ENCODE measurements at regions not wholly inside any gene's neighbourhood (a gene's known extent, or its start where the extent isn't known, plus 50 kb on each side); places are given as distances from the start of the nearest gene placed in this dataset.

- H3K4me3 ChIP-seq (ENCODE audit: low read depth, low read length): no peak overlapping the region
- no peaks in the 10 kb centered on the region for H3K27me3 ChIP-seq (ENCODE audit: control insufficient read depth, insufficient read depth, low read length)
- no peaks in the 10 kb centered on the region for H3K36me3 ChIP-seq (ENCODE audit: control insufficient read depth, insufficient read depth, low read length)
- TF ChIP-seq, protein P1, sequence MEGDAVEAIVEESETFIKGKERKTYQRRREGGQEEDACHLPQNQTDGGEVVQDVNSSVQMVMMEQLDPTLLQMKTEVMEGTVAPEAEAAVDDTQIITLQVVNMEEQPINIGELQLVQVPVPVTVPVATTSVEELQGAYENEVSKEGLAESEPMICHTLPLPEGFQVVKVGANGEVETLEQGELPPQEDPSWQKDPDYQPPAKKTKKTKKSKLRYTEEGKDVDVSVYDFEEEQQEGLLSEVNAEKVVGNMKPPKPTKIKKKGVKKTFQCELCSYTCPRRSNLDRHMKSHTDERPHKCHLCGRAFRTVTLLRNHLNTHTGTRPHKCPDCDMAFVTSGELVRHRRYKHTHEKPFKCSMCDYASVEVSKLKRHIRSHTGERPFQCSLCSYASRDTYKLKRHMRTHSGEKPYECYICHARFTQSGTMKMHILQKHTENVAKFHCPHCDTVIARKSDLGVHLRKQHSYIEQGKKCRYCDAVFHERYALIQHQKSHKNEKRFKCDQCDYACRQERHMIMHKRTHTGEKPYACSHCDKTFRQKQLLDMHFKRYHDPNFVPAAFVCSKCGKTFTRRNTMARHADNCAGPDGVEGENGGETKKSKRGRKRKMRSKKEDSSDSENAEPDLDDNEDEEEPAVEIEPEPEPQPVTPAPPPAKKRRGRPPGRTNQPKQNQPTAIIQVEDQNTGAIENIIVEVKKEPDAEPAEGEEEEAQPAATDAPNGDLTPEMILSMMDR (IDR thresholded peaks at IDR 0.05; ENCODE audit: insufficient read depth, low read length, severe bottlenecking): no peak
- no peak for DNase-seq (ENCODE audit: low read depth)
- peak; percentile 68 for FAIRE-seq
Measured at GRCh38 chr11:128349650-128350299, 237.6 kb downstream of the ETS1 start.

DNA sequence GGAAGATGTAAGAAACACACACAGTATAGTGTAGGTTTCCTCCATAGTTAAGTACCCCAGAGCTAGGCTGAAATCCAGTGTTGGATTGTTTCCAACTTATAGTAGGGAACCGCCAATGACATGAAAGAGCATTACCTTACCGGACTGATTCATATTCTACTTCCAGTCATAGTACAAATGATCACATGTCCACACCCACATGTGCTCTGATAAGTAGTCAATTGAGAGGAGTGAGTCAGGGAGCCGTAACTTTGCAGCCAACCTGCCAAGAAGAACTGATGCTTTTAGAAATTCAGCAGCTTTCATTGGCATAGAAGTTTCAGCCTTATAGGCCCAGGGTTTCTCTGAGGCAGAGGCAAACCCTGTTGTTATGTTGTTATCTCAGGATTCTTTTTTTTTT is 240.6 kb downstream of the ETS1 start:
- Histone ChIP-seq H3K4me3 (ENCODE audit: low read depth, low read length) (no peak overlapping the region), H3K36me3 (ENCODE audit: control insufficient read depth, insufficient read depth, low read length) (no peaks in the 10 kb centered on the region), H3K27me3 (ENCODE audit: control insufficient read depth, insufficient read depth, low read length) (no peaks in the 10 kb centered on the region)
- TF ChIP-seq, protein P1 (IDR thresholded peaks at IDR 0.05; ENCODE audit: insufficient read depth, low read length, severe bottlenecking): no peak
- peak; percentile 13 for FAIRE-seq
- DNase-seq (ENCODE audit: low read depth): peak; percentile 94

DNA sequence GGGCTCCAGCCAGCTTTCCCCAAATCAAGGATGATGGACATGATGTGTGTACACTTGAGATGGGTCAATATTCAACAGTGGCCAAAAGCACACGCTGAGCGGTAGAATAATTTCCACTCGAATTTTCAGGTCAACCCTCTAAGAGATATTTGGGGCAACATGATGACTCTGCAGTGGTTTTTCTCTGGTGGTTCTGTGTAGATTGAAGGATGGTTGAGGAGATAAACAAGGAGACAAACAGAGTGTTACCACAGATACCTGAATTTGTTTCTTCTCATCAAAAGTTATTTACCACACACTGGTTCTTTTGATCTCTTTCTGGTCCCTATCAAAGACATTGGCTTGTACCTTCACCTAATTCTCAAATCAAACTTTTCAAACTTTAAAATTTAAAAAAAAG is 242.0 kb downstream of the ETS1 start:
- TF ChIP-seq, protein P1 (IDR thresholded peaks at IDR 0.05; ENCODE audit: insufficient read depth, low read length, severe bottlenecking): no peak
- Histone ChIP-seq H3K4me3 (ENCODE audit: low read depth, low read length) (no peak overlapping the region), H3K27me3 (ENCODE audit: control insufficient read depth, insufficient read depth, low read length) (no peaks in the 10 kb centered on the region), H3K36me3 (ENCODE audit: control insufficient read depth, insufficient read depth, low read length) (no peaks in the 10 kb centered on the region)
- DNase-seq (ENCODE audit: low read depth): no peak
- FAIRE-seq: no peak

- TF ChIP-seq, protein P1 (IDR thresholded peaks at IDR 0.05; ENCODE audit: insufficient read depth, low read length, severe bottlenecking): no peak
- DNase-seq (ENCODE audit: low read depth) (peak; percentile 86), FAIRE-seq (no peak)
- no peaks in the 10 kb centered on the region for H3K27me3 ChIP-seq (ENCODE audit: control insufficient read depth, insufficient read depth, low read length)
- H3K36me3 ChIP-seq (ENCODE audit: control insufficient read depth, insufficient read depth, low read length): no peaks in the 10 kb centered on the region
- H3K4me3 ChIP-seq (ENCODE audit: low read depth, low read length): no peak overlapping the region
Measured at GRCh38 chr11:128343870-128344269, 243.5 kb downstream of the ETS1 start.

- TF ChIP-seq, protein P1 (IDR thresholded peaks at IDR 0.05; ENCODE audit: insufficient read depth, low read length, severe bottlenecking): no peak
- DNase-seq (ENCODE audit: low read depth): peak; percentile 13
- Histone ChIP-seq H3K27me3 (ENCODE audit: control insufficient read depth, insufficient read depth, low read length) (no peaks in the 10 kb centered on the region), H3K36me3 (ENCODE audit: control insufficient read depth, insufficient read depth, low read length) (no peaks in the 10 kb centered on the region), H3K4me3 (ENCODE audit: low read depth, low read length) (no peak overlapping the region)
- FAIRE-seq: no peak
Measured at GRCh38 chr11:128343135-128343514, 244.2 kb downstream of the ETS1 start.

Measured in bronchial epithelial cell (primary cell).